ENCODE measurements at regions not wholly inside any gene's neighbourhood (a gene's known extent, or its start where the extent isn't known, plus 50 kb on each side); places are given as distances from the start of the nearest gene placed in this dataset.

DNA sequence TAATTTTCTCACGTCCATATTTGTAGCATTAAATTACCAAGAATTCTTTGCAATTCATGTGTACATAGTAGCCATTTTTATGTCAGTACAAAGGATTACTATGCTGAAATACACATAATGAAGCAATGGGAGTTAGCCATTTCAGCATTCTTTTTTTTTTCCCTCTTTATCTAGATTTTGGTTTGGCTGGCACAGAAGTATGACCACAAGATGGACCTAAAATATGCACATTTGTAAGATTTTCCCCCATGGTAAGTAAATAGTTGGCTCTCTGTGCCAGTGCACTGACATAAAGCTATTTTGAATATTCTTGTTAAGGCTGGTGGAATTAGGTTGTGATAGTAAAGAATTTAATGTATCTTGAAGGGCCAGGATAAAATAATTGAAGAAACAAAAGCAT, 486.1 kb upstream of the BTBD3 start:
- TF ChIP-seq, protein P1, sequence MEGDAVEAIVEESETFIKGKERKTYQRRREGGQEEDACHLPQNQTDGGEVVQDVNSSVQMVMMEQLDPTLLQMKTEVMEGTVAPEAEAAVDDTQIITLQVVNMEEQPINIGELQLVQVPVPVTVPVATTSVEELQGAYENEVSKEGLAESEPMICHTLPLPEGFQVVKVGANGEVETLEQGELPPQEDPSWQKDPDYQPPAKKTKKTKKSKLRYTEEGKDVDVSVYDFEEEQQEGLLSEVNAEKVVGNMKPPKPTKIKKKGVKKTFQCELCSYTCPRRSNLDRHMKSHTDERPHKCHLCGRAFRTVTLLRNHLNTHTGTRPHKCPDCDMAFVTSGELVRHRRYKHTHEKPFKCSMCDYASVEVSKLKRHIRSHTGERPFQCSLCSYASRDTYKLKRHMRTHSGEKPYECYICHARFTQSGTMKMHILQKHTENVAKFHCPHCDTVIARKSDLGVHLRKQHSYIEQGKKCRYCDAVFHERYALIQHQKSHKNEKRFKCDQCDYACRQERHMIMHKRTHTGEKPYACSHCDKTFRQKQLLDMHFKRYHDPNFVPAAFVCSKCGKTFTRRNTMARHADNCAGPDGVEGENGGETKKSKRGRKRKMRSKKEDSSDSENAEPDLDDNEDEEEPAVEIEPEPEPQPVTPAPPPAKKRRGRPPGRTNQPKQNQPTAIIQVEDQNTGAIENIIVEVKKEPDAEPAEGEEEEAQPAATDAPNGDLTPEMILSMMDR (IDR thresholded peaks at IDR 0.05; ENCODE audit: insufficient read depth, low read depth, low read length) = no peak
- TF ChIP-seq EZH2 (IDR thresholded peaks at IDR 0.05; ENCODE audit: insufficient read depth, low read length) = no peak
